Activated B cell treated with CpG ODN at 0.5 μM for 24 hours (primary cell): ENCODE measurements at regions not wholly inside any gene's neighbourhood (a gene's known extent, or its start where the extent isn't known, plus 50 kb on each side); places are given as distances from the start of the nearest gene placed in this dataset.
"Not testable (repeated sequence)": the region's sequence is repeated elsewhere in the genome, so short reads cannot be mapped to it uniquely, and the experiment has no call there.

Experiments used
- ATAC-seq: fragments of 200-7000 bp; cut with Tn5 transposase; one replicate; pipeline ENCODE4 v1.10.0; 2021; ENCODE audit warnings: low read depth, mild to moderate bottlenecking, moderate library complexity
- CTCF ChIA-PET: fragments of 350-600 bp; sonication (Branson Sonifier 250); formaldehyde crosslinking; loops from one replicate; lab custom pipeline; 2021; ENCODE audit warnings: antibody characterized with exemption; lab: Charles Lee
- POLR2A ChIA-PET: fragments of 350-600 bp; sonication (Branson Sonifier 250); formaldehyde crosslinking; loops from one replicate; lab custom pipeline; 2021; ENCODE audit warnings: antibody characterized with exemption; lab: Charles Lee
- DNase-seq: peaks from one replicate; pipeline ENCODE4 v3.0.0; 2022
- H3K27ac Mint-ChIP-seq: one replicate; pipeline ENCODE4 v1.8.0; 2020; ENCODE audit warnings: mixed read lengths
- H3K27me3 Mint-ChIP-seq: one replicate; pipeline ENCODE4 v1.8.0; 2021; ENCODE audit warnings: mixed read lengths
- H3K36me3 Mint-ChIP-seq: one replicate; pipeline ENCODE4 v1.8.0; 2021; ENCODE audit warnings: low read depth, mixed read lengths
- H3K4me1 Mint-ChIP-seq: one replicate; pipeline ENCODE4 v1.8.0; 2021; ENCODE audit warnings: mixed read lengths
- H3K4me3 Mint-ChIP-seq: one replicate; pipeline ENCODE4 v1.8.0; 2020; ENCODE audit warnings: mild to moderate bottlenecking, mixed read lengths
- H3K9me3 Mint-ChIP-seq: one replicate; pipeline ENCODE4 v1.8.0; 2020; ENCODE audit warnings: mixed read lengths
- intact Hi-C: fragments of 100-400 bp; cut with micrococcal nuclease; formaldehyde crosslinking; loops from one replicate; pipeline ENCODE4 v1.15.1; 2024

DNA sequence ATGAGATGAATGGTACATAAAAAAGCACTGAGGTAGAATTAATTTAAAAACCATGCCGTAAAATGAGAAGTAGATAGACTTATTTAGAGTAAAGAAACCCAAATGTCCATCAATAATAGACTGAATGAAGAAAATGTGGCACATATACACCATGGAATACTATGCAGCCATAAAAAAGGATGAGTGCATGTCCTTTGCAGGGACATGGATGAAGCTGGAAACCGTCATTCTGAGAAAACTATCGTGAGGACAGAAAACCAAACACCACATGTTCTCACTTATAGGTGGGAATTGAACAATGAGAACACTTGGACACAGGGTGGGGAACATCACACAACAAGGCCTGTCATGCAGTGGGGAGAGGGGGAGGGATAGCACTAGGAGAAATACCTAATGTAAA, 126.4 kb downstream of the KLRB1 start:
- CTCF ChIA-PET, intact Hi-C loops, H3K4me3 Mint-ChIP-seq, ATAC-seq, H3K4me1 Mint-ChIP-seq, H3K27me3 Mint-ChIP-seq, POLR2A ChIA-PET, H3K9me3 Mint-ChIP-seq, H3K36me3 Mint-ChIP-seq, DNase-seq, H3K27ac Mint-ChIP-seq: not testable (repeated sequence)

DNA sequence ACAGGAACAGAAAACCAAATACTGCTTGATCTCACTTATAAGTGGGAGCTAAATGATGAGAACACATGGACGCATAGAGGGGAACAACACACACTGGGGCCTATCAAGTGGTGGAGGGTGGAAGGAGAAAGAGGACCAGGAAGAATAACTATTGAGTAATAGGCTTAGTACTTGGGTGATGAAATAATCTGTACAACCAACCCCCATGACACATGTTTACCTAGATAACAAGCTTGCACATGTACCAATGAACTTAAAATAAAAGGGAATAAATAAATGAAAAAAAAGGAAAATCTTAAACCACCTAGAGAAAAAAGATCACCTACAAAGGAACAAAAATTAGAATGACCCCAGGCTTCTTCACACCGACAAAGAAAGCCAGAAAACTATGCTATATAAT, 133.5 kb downstream of the KLRB1 start:
- POLR2A ChIA-PET, ATAC-seq, H3K27ac Mint-ChIP-seq, DNase-seq, CTCF ChIA-PET, H3K36me3 Mint-ChIP-seq, intact Hi-C loops, H3K9me3 Mint-ChIP-seq, H3K4me3 Mint-ChIP-seq, H3K27me3 Mint-ChIP-seq: not testable (repeated sequence)
- peaks cover 13% of the 10 kb centered on the region for H3K4me1 Mint-ChIP-seq

DNA sequence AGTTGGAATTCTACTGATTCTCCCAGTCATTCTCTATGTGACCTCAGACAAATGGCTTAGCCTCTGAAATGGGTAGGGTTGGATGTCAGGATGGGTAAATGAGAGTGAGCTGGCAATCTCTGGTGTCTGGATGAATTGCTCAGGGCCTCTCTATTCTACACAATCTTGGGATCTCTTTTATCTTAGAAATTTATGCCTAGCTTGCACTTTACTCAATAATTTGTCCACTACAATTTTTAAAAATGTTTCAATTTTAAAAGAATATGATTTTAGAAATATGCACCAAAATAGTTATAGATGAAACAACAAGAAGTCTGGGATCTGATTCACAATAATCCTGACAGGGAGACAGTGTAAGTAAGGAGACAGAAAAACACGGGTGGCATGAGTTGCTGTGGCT, 134.1 kb downstream of the KLRB1 start:
- POLR2A ChIA-PET, CTCF ChIA-PET, DNase-seq, H3K4me3 Mint-ChIP-seq, ATAC-seq, intact Hi-C loops, H3K36me3 Mint-ChIP-seq, H3K27me3 Mint-ChIP-seq, H3K27ac Mint-ChIP-seq, H3K9me3 Mint-ChIP-seq: not testable (repeated sequence)
- peaks cover 16% of the 10 kb centered on the region for H3K4me1 Mint-ChIP-seq

DNA sequence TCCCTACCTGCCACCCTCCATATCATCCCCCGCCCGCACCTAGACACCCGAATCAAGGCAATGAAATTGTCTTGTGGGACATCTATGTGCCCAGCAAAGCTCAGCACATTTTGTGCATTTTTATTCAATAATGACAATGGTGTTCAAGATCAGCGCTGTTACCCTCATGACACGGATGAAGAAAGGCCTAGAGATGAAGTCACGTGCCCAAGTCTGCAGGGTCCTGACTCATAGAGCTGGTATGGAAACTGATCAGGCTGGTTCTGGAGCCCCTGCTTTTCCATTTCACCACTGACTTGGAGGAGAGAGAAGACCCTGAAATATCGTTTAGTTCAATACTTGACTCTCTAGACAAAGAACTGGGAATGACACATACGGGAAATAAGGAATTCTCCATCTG, 136.2 kb downstream of the KLRB1 start:
- DNase-seq, intact Hi-C loops, H3K4me3 Mint-ChIP-seq, H3K36me3 Mint-ChIP-seq, H3K27ac Mint-ChIP-seq, CTCF ChIA-PET, ATAC-seq, POLR2A ChIA-PET, H3K27me3 Mint-ChIP-seq, H3K9me3 Mint-ChIP-seq: not testable (repeated sequence)
- H3K4me1 Mint-ChIP-seq = peaks cover 16% of the 10 kb centered on the region

DNA sequence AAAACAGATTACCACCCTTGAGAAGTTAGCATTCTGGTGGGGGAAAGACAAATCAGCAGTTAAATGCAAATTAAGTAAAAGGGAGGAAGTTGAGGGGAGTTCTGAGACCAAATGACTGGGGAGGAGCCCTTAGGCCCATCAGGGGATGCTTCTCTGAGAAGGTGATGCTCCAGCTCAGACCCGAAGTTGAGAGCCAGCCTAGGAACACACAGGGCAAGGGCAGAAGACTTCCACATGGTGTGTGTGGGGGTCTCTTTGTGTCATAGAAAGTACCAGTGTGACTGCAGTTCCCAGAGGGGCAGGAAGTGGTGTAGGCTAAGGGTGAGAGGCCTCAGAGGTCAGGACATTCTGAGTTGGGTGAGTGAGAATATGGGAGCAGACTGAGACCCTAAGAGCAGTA, 137.3 kb downstream of the KLRB1 start:
- DNase-seq, POLR2A ChIA-PET, H3K27me3 Mint-ChIP-seq, intact Hi-C loops, CTCF ChIA-PET, H3K4me3 Mint-ChIP-seq, H3K36me3 Mint-ChIP-seq, H3K27ac Mint-ChIP-seq, H3K9me3 Mint-ChIP-seq: not testable (repeated sequence)
- peak; percentile 74 for ATAC-seq
- H3K4me1 Mint-ChIP-seq = peaks cover 16% of the 10 kb centered on the region

DNA sequence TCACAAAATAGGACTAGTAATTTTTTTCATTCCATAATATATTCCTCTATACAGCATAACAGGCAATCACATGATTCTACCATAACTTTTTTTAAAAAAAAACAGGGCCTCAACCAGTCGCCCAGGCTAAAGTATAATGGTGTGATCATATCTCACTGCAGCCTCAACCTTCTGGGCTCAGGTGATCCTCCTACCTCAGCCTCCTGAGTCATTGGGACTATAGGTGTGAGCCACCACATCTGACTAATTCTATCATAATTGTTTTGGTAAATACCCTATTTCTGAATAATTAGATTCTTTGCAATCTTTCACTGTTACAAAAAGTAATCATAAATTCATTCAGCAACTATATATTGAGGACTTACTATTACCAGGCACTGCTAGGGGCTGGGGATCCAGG, 137.8 kb downstream of the KLRB1 start:
- POLR2A ChIA-PET = not testable (repeated sequence)

DNA sequence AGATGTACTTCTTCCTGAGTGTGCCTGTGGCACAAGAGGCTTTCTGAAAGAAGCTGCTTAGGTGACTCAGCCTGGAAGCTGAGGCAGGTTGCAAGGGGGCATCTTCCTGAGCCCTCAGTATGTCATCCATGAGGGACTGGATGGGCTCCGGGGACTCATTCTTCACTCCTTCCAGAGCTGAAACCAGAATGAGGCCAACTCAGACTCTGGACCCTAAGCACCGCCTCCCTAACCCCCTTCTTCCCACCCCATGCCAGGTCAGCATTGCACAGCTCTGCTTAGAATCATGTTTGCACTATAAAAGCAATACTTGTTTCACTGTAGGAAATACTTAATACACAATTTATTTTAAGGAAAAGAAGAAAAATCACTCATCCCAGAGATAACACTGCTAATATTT, 138.3 kb downstream of the KLRB1 start:
- CTCF ChIA-PET = interaction anchor here (1.1 to 1.4 kb wide), 4 partner anchors 14 to 282 kb away, joined by 3 to 8 read pairs (median 4); no protein-coding TSS in a partner anchor
- H3K27me3 Mint-ChIP-seq, ATAC-seq, POLR2A ChIA-PET, H3K4me3 Mint-ChIP-seq, DNase-seq, H3K36me3 Mint-ChIP-seq, H3K9me3 Mint-ChIP-seq, H3K27ac Mint-ChIP-seq: not testable (repeated sequence)
- peaks cover 16% of the 10 kb centered on the region for H3K4me1 Mint-ChIP-seq
- intact Hi-C loops = loop anchor here (1.0 kb wide), 1 partner anchor 138 kb away; no protein-coding TSS in a partner anchor

More for the DNA sequence above, 137.8 kb downstream of the KLRB1 start:
- H3K27ac Mint-ChIP-seq, H3K27me3 Mint-ChIP-seq, H3K36me3 Mint-ChIP-seq, H3K9me3 Mint-ChIP-seq, DNase-seq, H3K4me3 Mint-ChIP-seq, ATAC-seq: not testable (repeated sequence)
- H3K4me1 Mint-ChIP-seq = peaks cover 16% of the 10 kb centered on the region
- intact Hi-C loops = loop anchor here (1.0 kb wide), 1 partner anchor 139 kb away; no protein-coding TSS in a partner anchor
- CTCF ChIA-PET = interaction anchor here (1.3 kb wide), 1 partner anchor 13 kb away, joined by 4 read pairs; no protein-coding TSS in a partner anchor

DNA sequence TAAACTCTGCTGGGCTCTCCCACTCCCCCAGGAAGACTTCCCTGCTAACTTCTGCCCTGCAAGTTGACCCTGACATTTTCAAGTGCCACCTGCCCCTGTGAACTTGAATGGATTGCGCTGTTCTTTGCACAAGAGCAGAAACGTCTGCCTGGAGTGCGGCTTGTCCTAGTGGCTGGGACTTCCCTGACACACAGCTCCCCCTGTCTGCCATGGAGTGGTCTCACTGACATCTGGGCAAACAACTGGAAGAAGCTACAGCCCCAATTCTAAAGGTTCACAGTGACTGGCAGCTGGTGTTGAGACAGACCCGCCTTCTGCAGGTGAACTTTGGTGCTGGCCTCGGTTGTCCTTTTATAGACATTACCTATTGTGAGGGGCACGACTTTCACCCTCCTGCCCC, 138.7 kb downstream of the KLRB1 start:
- H3K4me3 Mint-ChIP-seq, H3K9me3 Mint-ChIP-seq, DNase-seq, H3K27me3 Mint-ChIP-seq, H3K27ac Mint-ChIP-seq, H3K36me3 Mint-ChIP-seq: not testable (repeated sequence)
- H3K4me1 Mint-ChIP-seq = peaks cover 16% of the 10 kb centered on the region
- CTCF ChIA-PET = interaction anchor here (1.1 to 1.4 kb wide), 4 partner anchors 14 to 282 kb away, joined by 3 to 8 read pairs (median 4); no protein-coding TSS in a partner anchor
- POLR2A ChIA-PET = interaction anchor here (0.6 kb wide), 1 partner anchor 14 kb away, joined by 5 read pairs; no protein-coding TSS in a partner anchor
- ATAC-seq = peak; percentile 62
- intact Hi-C loops = loop anchor here (1.0 kb wide), 1 partner anchor 138 kb away; no protein-coding TSS in a partner anchor

DNA sequence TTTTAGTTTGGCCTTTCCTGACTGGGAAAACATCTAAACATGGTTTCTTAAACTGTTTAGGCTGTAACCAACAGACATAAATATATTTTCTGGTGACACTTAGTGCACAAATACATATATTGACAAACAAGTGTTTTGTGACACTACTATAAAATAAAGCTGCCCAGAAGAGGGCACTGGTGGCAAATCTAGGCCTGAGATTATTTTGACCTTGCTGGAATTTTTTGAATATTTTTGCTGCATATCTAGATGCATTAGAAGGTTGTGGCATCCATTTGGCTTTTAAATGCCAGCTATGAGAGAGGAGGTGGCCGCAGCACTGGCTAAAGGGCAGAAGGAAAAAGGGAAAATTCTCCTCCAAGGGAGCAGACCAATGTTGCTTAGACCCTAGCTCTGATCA, 139.6 kb downstream of the KLRB1 start:
- H3K27me3 Mint-ChIP-seq, H3K36me3 Mint-ChIP-seq, POLR2A ChIA-PET, DNase-seq, intact Hi-C loops, H3K27ac Mint-ChIP-seq, H3K4me3 Mint-ChIP-seq, H3K9me3 Mint-ChIP-seq, ATAC-seq: not testable (repeated sequence)
- CTCF ChIA-PET = interaction anchor here (1.4 kb wide), 1 partner anchor 138 kb away, joined by 8 read pairs; no protein-coding TSS in a partner anchor
- peaks cover 16% of the 10 kb centered on the region for H3K4me1 Mint-ChIP-seq
